GM12873 (cell line): ENCODE measurements at regions not wholly inside any gene's neighbourhood (a gene's known extent, or its start where the extent isn't known, plus 50 kb on each side); places are given as distances from the start of the nearest gene placed in this dataset.

Experiments used
- CTCF ChIP-seq: IDR thresholded peaks from 2 replicates; pipeline ENCODE4 v1.5.1; 2012; ENCODE audit warnings: low read depth, mild to moderate bottlenecking, moderate library complexity, low read length, control low read depth; ENCODE audit not compliant: insufficient read depth; ENCODE audit errors: missing control alignments

GRCh38 chr13:55577847-55578210 lies 1562.9 kb upstream of the PRR20A start:
- TF ChIP-seq CTCF: no peak

GRCh38 chr13:55583953-55584593 lies 1556.6 kb upstream of the PRR20A start:
- TF ChIP-seq CTCF: no peak

- no peak for TF ChIP-seq CTCF
These were observed 1537.9 kb upstream of the PRR20A start for GRCh38 chr13:55602784-55603183.

GRCh38 chr13:55606045-55606665 lies 1534.6 kb upstream of the PRR20A start:
- TF ChIP-seq CTCF: no peak

GRCh38 chr13:55613429-55614187 lies 1527.1 kb upstream of the PRR20A start:
- no peak for TF ChIP-seq CTCF

- TF ChIP-seq CTCF: no peak
These were observed 1525.6 kb upstream of the PRR20A start for GRCh38 chr13:55615081-55615480.

- TF ChIP-seq CTCF: no peak
These were observed 1523.5 kb upstream of the PRR20A start for GRCh38 chr13:55617241-55617640.
